ENCODE measurements at regions not wholly inside any gene's neighbourhood (a gene's known extent, or its start where the extent isn't known, plus 50 kb on each side); places are given as distances from the start of the nearest gene placed in this dataset.

DNA sequence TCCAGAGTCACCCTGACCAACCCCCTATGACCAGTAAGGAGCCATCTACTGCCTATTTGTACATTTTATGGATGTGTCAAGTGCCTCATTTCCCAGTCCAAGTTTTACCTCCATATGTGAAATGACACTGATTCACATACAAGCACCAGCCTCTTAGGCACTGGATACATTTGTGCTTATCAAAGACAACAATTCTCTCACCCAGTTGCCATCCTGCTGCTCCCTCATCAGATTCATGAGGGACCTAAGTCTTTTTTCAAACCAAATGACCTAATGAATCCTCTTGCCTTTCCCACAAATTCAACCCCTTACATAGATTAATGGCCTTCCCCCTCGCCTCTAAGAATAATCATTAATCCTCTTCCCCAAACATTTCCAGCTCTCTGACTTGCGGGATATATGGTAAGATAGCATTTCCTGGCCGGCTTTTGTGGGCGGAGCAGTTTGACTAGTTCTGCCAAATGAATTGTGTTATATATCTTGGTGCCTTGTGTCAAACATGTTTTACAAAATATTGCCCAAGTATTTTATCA is 233.9 kb downstream of the ARAP2 start:
- FAIRE-seq = no peak
- no peak for TF ChIP-seq POLR2A (IDR thresholded peaks at IDR 0.05; ENCODE audit: low read depth, low read length)
- no peak for DNase-seq (ENCODE audit: insufficient read length)

DNA sequence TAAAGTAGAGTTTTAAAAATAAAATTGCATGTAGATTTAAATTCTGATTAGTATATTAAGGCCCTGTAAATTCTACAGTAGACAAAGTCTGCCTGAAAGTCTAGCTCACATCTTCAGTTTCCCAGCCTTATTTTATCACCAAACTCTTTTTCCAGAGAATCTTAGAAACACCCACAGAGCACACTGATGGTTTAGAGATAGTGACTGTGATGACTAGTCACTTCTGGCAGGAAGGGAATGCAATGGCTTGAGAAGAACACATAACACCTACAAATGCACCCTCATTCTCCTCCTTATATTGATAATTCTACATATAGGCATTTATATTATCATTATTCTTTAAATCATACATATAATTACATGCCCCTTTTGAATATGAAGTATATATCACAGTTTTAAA is 232.9 kb downstream of the ARAP2 start:
- no peak for FAIRE-seq
- no peak for TF ChIP-seq POLR2AphosphoS5 (IDR thresholded peaks at IDR 0.05; ENCODE audit: low read depth, low read length)
- TF ChIP-seq TAF1 (IDR thresholded peaks at IDR 0.05; ENCODE audit: borderline replicate concordance, low read depth, low read length) = no peak
- TF ChIP-seq POLR2A (IDR thresholded peaks at IDR 0.05; ENCODE audit: low read depth, low read length) = no peak

DNA sequence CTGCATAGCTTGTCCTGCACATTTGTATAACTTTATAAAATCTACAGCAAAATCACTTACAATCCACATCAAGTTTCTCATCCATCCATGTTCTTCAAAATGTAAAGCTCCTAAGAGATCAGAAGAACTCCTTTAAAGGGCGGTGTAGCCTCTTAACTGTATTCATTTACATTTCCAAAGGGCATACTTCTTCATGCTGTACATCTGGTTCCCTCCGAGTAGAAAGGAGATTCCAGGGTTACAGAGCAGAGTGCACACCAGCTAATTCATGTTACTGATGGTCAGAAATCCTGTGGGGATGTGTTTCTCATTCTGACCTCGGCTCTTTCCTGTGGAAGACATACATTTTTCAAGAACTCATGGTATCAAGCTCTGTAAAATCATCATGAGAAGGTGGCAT is 231.8 kb downstream of the ARAP2 start:
- DNase-seq (ENCODE audit: insufficient read length) (no peak), FAIRE-seq (no peak)
- TF ChIP-seq POLR2A (IDR thresholded peaks at IDR 0.05; ENCODE audit: low read depth, low read length) (no peak), TAF1 (IDR thresholded peaks at IDR 0.05; ENCODE audit: borderline replicate concordance, low read depth, low read length) (no peak), POLR2AphosphoS5 (IDR thresholded peaks at IDR 0.05; ENCODE audit: low read depth, low read length) (no peak)

More for the DNA sequence above, 232.9 kb downstream of the ARAP2 start:
- DNase-seq (ENCODE audit: insufficient read length) = no peak

DNA sequence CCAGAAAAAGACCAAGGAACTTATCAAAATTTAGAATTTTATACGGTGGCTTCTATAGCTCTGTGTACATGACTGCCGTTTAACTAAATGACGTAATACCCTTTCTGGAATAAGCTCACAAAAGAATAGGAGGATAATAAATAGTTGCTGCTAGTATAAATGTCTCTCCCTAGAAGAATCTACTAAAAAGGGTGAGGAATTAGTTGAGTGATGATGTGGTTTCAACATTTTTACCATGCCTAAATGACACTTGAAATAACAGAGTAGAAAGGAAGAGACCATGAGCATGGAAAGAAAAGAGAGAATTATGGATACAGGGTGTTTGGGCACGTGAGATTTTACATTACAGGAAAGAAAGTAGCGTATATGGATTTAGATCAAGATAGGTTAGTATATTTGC is 231.1 kb downstream of the ARAP2 start:
- no peak for TF ChIP-seq TAF1 (IDR thresholded peaks at IDR 0.05; ENCODE audit: borderline replicate concordance, low read depth, low read length)
- no peak for TF ChIP-seq POLR2AphosphoS5 (IDR thresholded peaks at IDR 0.05; ENCODE audit: low read depth, low read length)
- no peak for TF ChIP-seq POLR2A (IDR thresholded peaks at IDR 0.05; ENCODE audit: low read depth, low read length)
- DNase-seq (ENCODE audit: insufficient read length) (no peak), FAIRE-seq (no peak)
